ENCODE measurements at regions not wholly inside any gene's neighbourhood (a gene's known extent, or its start where the extent isn't known, plus 50 kb on each side); places are given as distances from the start of the nearest gene placed in this dataset.

- TF ChIP-seq CTCF (conservative IDR thresholded peaks at IDR 0.05; ENCODE audit: low read length) (no peak), EZH2phosphoT487 (IDR thresholded peaks at IDR 0.05; ENCODE audit: borderline replicate concordance, low read depth, low read length) (no peak)
These were observed 470.0 kb upstream of the FSIP2 start for GRCh38 chr2:185268651-185269050.
